IMR-90 (cell line): ENCODE measurements at regions not wholly inside any gene's neighbourhood (a gene's known extent, or its start where the extent isn't known, plus 50 kb on each side); places are given as distances from the start of the nearest gene placed in this dataset.

Experiments used
- ATAC-seq: fragments of 200-7000 bp; cut with Tn5 transposase; 2 replicates; pipeline ENCODE4 v1.9.1; 2020; ENCODE audit warnings: low read depth, mild to moderate bottlenecking, moderate library complexity
- BruUV-seq: library from RNA; stranded (reverse); fragments of 400-500 nt; replicated peaks from 2 replicates; lab custom pipeline; 2021; lab: Mats Ljungman, UMichigan
- CTCF ChIA-PET: fragments of 300-600 bp; formaldehyde crosslinking; extraction: SDS; loops from one replicate; lab custom pipeline; 2021; ENCODE audit warnings: antibody characterized with exemption; lab: Yijun Ruan, JAX
- POLR2A ChIA-PET: fragments of 300-600 bp; sonication (Branson Sonifier 250); formaldehyde crosslinking; loops from one replicate; lab custom pipeline; 2022; ENCODE audit warnings: antibody characterized with exemption; ENCODE audit not compliant: unreplicated experiment; lab: Charles Lee
- DNase-seq: peaks from one replicate; pipeline ENCODE4 v3.0.0; 2013
- H2AFZ ChIP-seq: replicated peaks from 2 replicates; pipeline ENCODE3; 2013; ENCODE audit warnings: low read length, mild to moderate bottlenecking; ENCODE audit not compliant: poor library complexity
- H2AK5ac ChIP-seq: 2 replicates; pipeline ENCODE4 v1.6.1; 2013; ENCODE audit warnings: low read depth, low read length, inconsistent platforms
- H2AK9ac ChIP-seq: replicated peaks from 2 replicates; pipeline ENCODE3; 2013; ENCODE audit warnings: mild to moderate bottlenecking, low read depth, low read length, moderate library complexity; ENCODE audit not compliant: poor library complexity
- H2BK120ac ChIP-seq: 2 replicates; pipeline ENCODE4 v1.6.1; 2013; ENCODE audit warnings: low read depth, low read length, inconsistent platforms
- H2BK15ac ChIP-seq: 3 replicates; pipeline ENCODE4 v1.6.1; 2013; ENCODE audit warnings: low read depth, low read length, inconsistent platforms
- H2BK20ac ChIP-seq: 2 replicates; pipeline ENCODE4 v1.6.1; 2013; ENCODE audit warnings: low read depth, mild to moderate bottlenecking, inconsistent platforms, low read length, moderate library complexity
- H2BK5ac ChIP-seq: 2 replicates; pipeline ENCODE4 v1.6.1; 2013; ENCODE audit warnings: mild to moderate bottlenecking, low read depth, low read length, inconsistent platforms; ENCODE audit not compliant: poor library complexity, severe bottlenecking
- H3K14ac ChIP-seq: replicated peaks from 2 replicates; pipeline ENCODE4 v1.6.1; 2013; ENCODE audit warnings: low read depth, low read length, inconsistent platforms
- H3K18ac ChIP-seq: 2 replicates; pipeline ENCODE4 v1.6.1; 2013; ENCODE audit warnings: low read depth, low read length, control low read depth
- H3K23ac ChIP-seq: 2 replicates; pipeline ENCODE4 v1.6.1; 2013; ENCODE audit warnings: low read depth, low read length, inconsistent platforms
- H3K27ac ChIP-seq: 2 replicates; pipeline ENCODE4 v1.5.1; 2013; ENCODE audit warnings: mild to moderate bottlenecking, control low read depth, low read length; ENCODE audit not compliant: insufficient read depth
- H3K27me3 ChIP-seq: 2 replicates; pipeline ENCODE4 v1.6.1; 2013; ENCODE audit warnings: low read length; ENCODE audit not compliant: control insufficient read depth, insufficient read depth
- H3K36me3 ChIP-seq: 2 replicates; pipeline ENCODE4 v1.6.1; 2013; ENCODE audit warnings: low read length, mixed read lengths; ENCODE audit not compliant: control insufficient read depth, insufficient read depth
- H3K4ac ChIP-seq: 2 replicates; pipeline ENCODE4 v1.6.1; 2013; ENCODE audit warnings: low read depth, low read length, inconsistent platforms
- H3K4me1 ChIP-seq: 2 replicates; pipeline ENCODE4 v1.6.1; 2013; ENCODE audit warnings: low read length, mixed read lengths; ENCODE audit not compliant: control insufficient read depth, insufficient read depth
- H3K4me2 ChIP-seq: 2 replicates; pipeline ENCODE4 v1.6.1; 2013; ENCODE audit warnings: low read depth, mild to moderate bottlenecking, control low read depth, low read length, moderate library complexity
- H3K4me3 ChIP-seq: 2 replicates; pipeline ENCODE4 v1.5.1; 2013; ENCODE audit warnings: low read depth, mild to moderate bottlenecking, control low read depth, low read length, moderate library complexity; ENCODE audit not compliant: insufficient read depth
- H3K56ac ChIP-seq: 2 replicates; pipeline ENCODE4 v1.6.1; 2013; ENCODE audit warnings: low read length, inconsistent platforms; ENCODE audit not compliant: insufficient read depth; ENCODE audit errors: extremely low read depth
- H3K79me1 ChIP-seq, 2 experiments: 2 replicates each; pipeline ENCODE4 v1.6.1; 2013; ENCODE audit warnings: low read length in 2 of 2, inconsistent platforms in 1 of 2, low read depth in 1 of 2
- H3K9ac ChIP-seq: 2 replicates; pipeline ENCODE4 v1.6.1; 2013; ENCODE audit warnings: low read depth, low read length, control low read depth
- H3K9me1 ChIP-seq: 2 replicates; pipeline ENCODE4 v1.6.1; 2013; ENCODE audit warnings: low read length, inconsistent platforms; ENCODE audit not compliant: insufficient read depth
- H3K9me3 ChIP-seq: 2 replicates; pipeline ENCODE4 v1.6.1; 2013; ENCODE audit warnings: low read length; ENCODE audit not compliant: control insufficient read depth, insufficient read depth
- H4K20me1 ChIP-seq: 2 replicates; pipeline ENCODE4 v1.6.1; 2013; ENCODE audit warnings: low read length, inconsistent platforms; ENCODE audit not compliant: insufficient read depth
- H4K5ac ChIP-seq: 2 replicates; pipeline ENCODE4 v1.6.1; 2013; ENCODE audit warnings: mild to moderate bottlenecking, low read depth, low read length, control low read depth
- H4K8ac ChIP-seq, 2 experiments: 2 replicates each; pipeline ENCODE4 v1.6.1; 2013; ENCODE audit warnings: low read depth in 2 of 2, low read length in 2 of 2, control low read depth in 1 of 2, inconsistent platforms in 1 of 2
- H4K91ac ChIP-seq: 2 replicates; pipeline ENCODE4 v1.6.1; 2013; ENCODE audit warnings: low read depth, low read length, inconsistent platforms; ENCODE audit not compliant: insufficient read depth
- FOS ChIP-seq: fragments of 150-350 bp; IDR thresholded peaks from 2 replicates; pipeline ENCODE4 v1.6.1; 2016; ENCODE audit warnings: low read depth, low read length
- POLR2A ChIP-seq: IDR thresholded peaks from 2 replicates; pipeline ENCODE4 v1.6.1; 2012; ENCODE audit warnings: mild to moderate bottlenecking, low read depth, low read length
- RFX5 ChIP-seq: IDR thresholded peaks from 2 replicates; pipeline ENCODE4 v1.8.0; 2012; ENCODE audit warnings: low read depth, mild to moderate bottlenecking, low read length, moderate library complexity
- WGBS, 2 experiments: methylation state at CpG; one replicate each; pipeline versions ENCODE4 v1.1.5 to v1.1.7; 2013; ENCODE audit warnings: missing lambda C conversion rate in 2 of 2; ENCODE audit not compliant: insufficient read length in 1 of 2; ENCODE audit errors: extremely low coverage in 2 of 2; 5-methylcytosine and 5-hydroxymethylcytosine counted together
- dilution Hi-C: fragments of 300-500 bp; cut with HindIII; formaldehyde crosslinking; loops from one replicate; pipeline ENCODE4 v1.14.3; 2018; ENCODE audit warnings: low sequenced_read_pairs; ENCODE audit not compliant: unreplicated experiment
- in situ Hi-C: fragments of 300-500 bp; cut with MboI; formaldehyde crosslinking; loops from 3 replicates; pipeline ENCODE4 v1.14.3; 2019; ENCODE audit warnings: low sequenced_read_pairs, inconsistent platforms, mixed read lengths
- intact Hi-C: fragments of 100-400 bp; cut with micrococcal nuclease; formaldehyde crosslinking; loops from 2 replicates; pipeline ENCODE4 v1.10.0; 2022

DNA sequence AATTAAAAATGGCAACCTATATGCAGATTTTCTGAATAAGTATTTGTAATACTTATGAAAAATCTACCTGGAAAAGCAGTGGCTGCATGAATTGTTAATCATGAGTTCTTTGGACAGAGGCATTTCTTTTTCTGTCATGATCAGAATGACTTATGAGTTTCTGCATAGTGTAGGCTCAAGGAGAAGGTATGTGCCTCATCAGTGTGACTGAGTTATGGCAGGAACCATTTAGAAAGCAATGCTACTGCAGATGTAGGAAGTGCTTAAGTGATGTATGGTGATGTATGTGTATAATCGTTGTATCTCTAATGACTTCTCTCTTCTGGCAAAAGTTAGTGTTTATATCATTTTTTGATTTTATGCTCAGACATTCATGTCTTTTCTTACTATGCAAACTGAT, 816.4 kb upstream of the FBXO33 start:
- Histone ChIP-seq H2AK5ac (no peak overlapping the region), H3K36me3 (no peaks in the 10 kb centered on the region), H2AFZ (no peak overlapping the region), H2BK5ac (no peak overlapping the region), H3K27me3 (no peaks in the 10 kb centered on the region), H4K5ac (no peak overlapping the region), H3K9me1 (no peaks in the 10 kb centered on the region), H4K20me1 (no peaks in the 10 kb centered on the region), H3K18ac (no peak overlapping the region), H3K14ac (no peak overlapping the region), H3K4me1 (no peaks in the 10 kb centered on the region), H2AK9ac (no peak overlapping the region), H4K91ac (no peak overlapping the region), H2BK15ac (no peak overlapping the region), H3K27ac (no peak overlapping the region), H3K79me1 (no peaks in the 10 kb centered on the region), H3K56ac (no peak overlapping the region), H3K9me3 (peaks cover 6% of the 10 kb centered on the region; the same call in 1 of the 2 replicates), H3K4me3 (no peak overlapping the region), H3K23ac (no peak overlapping the region), H3K4ac (no peak overlapping the region), H3K4me2 (no peak overlapping the region), H2BK20ac (no peak overlapping the region), H2BK120ac (no peak overlapping the region), H3K9ac (no peak overlapping the region), H4K8ac (no peak overlapping the region)
- WGBS, 2 experiments: no CpG with 5 or more reads among the region's 1 CpG
- in situ Hi-C loops (no loop called here), dilution Hi-C loops (no loop called here), intact Hi-C loops (no loop called here)
- POLR2A ChIA-PET: no interaction called here
- ATAC-seq (no peak), DNase-seq (no peak)
- TF ChIP-seq FOS: no peak
- no peak for TF ChIP-seq RFX5
- no peak for TF ChIP-seq POLR2A
- BruUV-seq: no TSS peak
- CTCF ChIA-PET: no interaction called here
